GM19193 (cell line): ENCODE measurements at regions not wholly inside any gene's neighbourhood (a gene's known extent, or its start where the extent isn't known, plus 50 kb on each side); places are given as distances from the start of the nearest gene placed in this dataset.

Source experiments
- POLR2A ChIP-seq: IDR thresholded peaks from 4 replicates; pipeline ENCODE4 v1.6.1; 2011; ENCODE audit not compliant: insufficient read depth, insufficient read length; ENCODE audit errors: extremely low read depth

GRCh38 chr11:116366980-116367645, 405.7 kb downstream of the BUD13 start:
- no peak for TF ChIP-seq POLR2A

- no peak for TF ChIP-seq POLR2A
These were observed 406.3 kb downstream of the BUD13 start for GRCh38 chr11:116366451-116366850.

GRCh38 chr11:116364348-116364747, 408.4 kb downstream of the BUD13 start:
- TF ChIP-seq POLR2A, result no peak

GRCh38 chr11:116360221-116360941, 412.4 kb downstream of the BUD13 start:
- TF ChIP-seq POLR2A, result no peak

- no peak for TF ChIP-seq POLR2A
These were observed 414.8 kb downstream of the BUD13 start for GRCh38 chr11:116357784-116358544.

DNA sequence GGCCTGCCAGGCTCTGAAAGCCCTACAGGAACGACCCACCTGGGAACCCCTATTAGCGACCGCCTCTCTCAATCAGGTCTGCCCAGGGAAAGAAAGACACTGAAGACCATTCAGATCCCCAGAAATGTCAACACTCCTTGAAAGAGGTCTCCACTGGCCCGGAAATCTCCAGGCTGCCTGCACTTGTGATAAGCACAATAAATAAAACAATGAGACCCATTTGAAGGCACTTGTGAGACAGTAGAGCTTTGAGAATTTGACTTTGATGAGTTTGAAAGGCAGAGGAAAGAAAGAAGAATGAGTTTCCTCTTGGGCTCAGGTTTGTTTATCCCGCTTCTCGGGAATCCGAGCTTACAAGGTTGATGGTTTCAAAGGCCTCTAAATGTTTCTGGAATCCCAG, 416.3 kb downstream of the BUD13 start:
- TF ChIP-seq POLR2A, result no peak

GRCh38 chr11:116355104-116355503, 417.7 kb downstream of the BUD13 start:
- TF ChIP-seq POLR2A, result no peak

DNA sequence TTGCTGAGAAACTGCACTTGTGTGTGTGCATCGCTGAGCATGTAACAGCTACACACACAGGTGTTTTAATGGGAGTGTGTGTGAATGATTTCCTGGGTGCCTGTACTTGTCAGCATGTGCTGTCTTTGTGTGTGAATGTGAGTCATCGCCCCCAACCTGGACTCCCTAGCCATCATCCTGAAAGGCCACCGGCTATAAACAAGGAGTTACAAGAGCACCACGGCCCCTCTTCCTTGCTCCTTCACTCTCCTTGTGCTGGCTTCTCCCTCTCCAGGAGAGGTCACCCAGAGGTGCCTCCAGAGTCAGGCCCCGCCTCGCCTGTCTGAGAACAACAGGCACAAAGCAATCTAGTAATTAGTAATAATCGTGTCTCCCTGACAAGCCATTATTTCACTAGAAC, 419.2 kb downstream of the BUD13 start:
- no peak for TF ChIP-seq POLR2A

GRCh38 chr11:116352881-116353280, 419.9 kb downstream of the BUD13 start:
- TF ChIP-seq POLR2A, result no peak

DNA sequence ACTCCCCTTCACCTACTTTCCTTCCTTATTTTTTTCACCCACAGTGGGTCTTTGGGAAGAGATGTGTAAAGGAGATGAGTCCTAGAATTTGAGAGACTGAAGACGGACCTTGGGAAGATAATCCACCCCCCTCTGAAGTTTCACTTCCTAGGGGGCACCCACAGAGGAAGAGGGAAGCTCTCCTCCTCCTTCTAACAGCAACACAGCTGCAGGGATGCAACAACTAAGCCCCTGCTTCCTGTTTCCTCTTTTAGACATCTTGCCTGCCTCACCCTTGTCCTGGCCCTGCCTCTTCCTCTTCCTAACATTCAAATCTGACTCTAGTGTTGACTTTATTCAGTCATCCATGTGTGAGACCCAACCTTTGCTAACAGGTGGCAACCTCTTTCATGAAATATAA, 424.6 kb downstream of the BUD13 start:
- no peak for TF ChIP-seq POLR2A

GRCh38 chr11:116345575-116345974, 427.2 kb downstream of the BUD13 start:
- no peak for TF ChIP-seq POLR2A

DNA sequence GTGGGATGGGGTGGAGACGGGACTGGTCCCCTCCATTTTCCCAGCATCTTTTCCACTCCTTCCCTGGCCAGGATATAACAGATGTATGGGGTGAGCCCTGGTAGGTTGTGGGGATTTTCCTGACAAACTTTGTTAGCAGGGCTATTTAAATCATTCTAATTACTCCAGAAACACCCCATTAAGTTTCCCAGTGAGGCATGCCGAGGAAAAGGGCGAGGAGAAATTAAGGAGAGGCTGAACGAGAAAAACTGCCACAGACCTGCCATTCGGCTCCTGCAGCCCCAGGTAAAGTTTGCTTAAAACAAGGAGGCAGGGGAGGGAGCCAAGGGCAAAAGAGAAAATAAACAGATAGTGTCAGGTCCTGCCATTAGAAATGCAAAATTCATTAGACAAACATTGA, 428.2 kb downstream of the BUD13 start:
- TF ChIP-seq POLR2A, result no peak

DNA sequence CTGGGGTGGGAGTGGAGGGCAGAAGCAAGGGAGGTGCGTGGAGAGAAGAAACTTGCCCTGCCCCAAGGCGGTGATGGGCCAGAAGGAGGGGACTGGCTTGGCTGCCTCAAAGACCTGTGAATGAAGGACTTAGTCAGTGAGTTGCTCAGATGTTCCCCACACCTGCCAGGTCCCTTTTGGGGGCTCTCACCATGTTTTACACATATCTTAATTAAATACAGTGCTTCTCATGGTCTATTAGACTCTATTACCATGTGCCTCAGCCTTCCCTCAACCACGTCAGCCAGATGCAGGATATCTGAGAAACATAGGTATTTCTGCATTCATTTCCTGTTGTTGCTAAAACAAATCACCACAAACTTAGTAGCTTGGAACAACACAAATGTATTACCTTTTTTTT, 429.5 kb downstream of the BUD13 start:
- TF ChIP-seq POLR2A, result no peak

DNA sequence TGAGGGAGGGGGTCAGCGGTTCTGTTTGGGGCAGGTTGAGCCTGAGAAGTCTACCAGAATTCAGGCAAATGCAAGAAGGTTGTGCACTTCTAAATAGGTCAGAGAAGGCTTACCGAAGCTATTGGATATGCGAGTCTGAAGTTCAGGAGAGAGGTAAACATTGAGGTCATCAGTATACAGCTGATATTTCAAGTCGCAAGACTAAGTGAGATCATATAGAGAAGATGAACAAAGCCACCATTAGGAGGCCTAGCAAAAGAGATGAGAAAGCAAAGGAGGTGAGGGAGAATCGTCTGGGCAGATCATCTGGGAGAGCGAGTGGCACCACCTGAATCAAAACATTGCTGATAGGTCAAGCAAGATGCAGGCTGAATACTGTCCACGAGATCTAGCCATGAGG, 430.6 kb downstream of the BUD13 start:
- TF ChIP-seq POLR2A, result no peak

GRCh38 chr11:116339306-116340098, 433.3 kb downstream of the BUD13 start:
- no peak for TF ChIP-seq POLR2A

GRCh38 chr11:116336540-116336939, 436.2 kb downstream of the BUD13 start:
- no peak for TF ChIP-seq POLR2A

GRCh38 chr11:116335891-116336290, 436.9 kb downstream of the BUD13 start:
- TF ChIP-seq POLR2A, result no peak
